BE2C (cell line): ENCODE measurements at regions not wholly inside any gene's neighbourhood (a gene's known extent, or its start where the extent isn't known, plus 50 kb on each side); places are given as distances from the start of the nearest gene placed in this dataset.

Experiments used
- DNase-seq: peaks from one replicate; pipeline ENCODE4 v3.0.0-alpha.2; 2020
- H3K27me3 ChIP-seq: fragments of 250-450 bp; sonication (Bioruptor Pico); 2 replicates; pipeline ENCODE4 v1.5.1; 2020; ENCODE audit warnings: mild to moderate bottlenecking
- H3K36me3 ChIP-seq: fragments of 250-450 bp; sonication (Bioruptor Pico); 2 replicates; pipeline ENCODE4 v1.5.1; 2020; ENCODE audit warnings: mild to moderate bottlenecking
- H3K4me1 ChIP-seq: fragments of 250-450 bp; sonication (Bioruptor Pico); 2 replicates; pipeline ENCODE4 v1.5.1; 2020
- H3K4me3 ChIP-seq: 2 replicates; pipeline ENCODE4 v1.5.1; 2011; ENCODE audit warnings: low read depth, low read length
- H3K9me3 ChIP-seq: fragments of 250-450 bp; sonication (Bioruptor Pico); 2 replicates; pipeline ENCODE4 v1.5.1; 2020
- TF ChIP-seq, protein P1 (sequence below): IDR thresholded peaks from 2 replicates; pipeline ENCODE4 v1.5.1; 2012; ENCODE audit warnings: mild to moderate bottlenecking, low read depth, low read length

DNA sequence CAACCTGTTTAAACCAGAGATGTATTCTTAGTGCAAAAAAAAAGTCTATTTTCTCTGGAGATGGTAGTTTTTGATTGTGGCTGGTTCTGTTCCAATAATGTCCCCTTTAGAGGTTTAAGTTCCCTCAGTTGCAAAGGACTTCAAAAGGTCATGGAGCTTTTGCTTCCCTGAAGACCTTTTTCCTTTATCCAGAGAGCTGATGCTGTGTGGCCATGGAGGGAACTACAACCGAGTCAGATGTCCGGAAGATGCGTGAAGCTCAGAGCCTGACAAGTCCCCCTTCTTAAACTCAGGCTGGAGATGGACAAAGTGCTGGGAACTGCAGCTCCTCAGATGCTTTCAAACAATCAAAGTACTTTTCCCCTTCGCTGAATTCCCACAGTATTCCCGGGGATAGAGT is 176.1 kb downstream of the TMEM18 start:
- Histone ChIP-seq H3K27me3 (no peaks in the 10 kb centered on the region), H3K4me1 (no peaks in the 10 kb centered on the region), H3K9me3 (no peaks in the 10 kb centered on the region), H3K36me3 (no peaks in the 10 kb centered on the region), H3K4me3 (no peak overlapping the region)
- TF ChIP-seq, protein P1, sequence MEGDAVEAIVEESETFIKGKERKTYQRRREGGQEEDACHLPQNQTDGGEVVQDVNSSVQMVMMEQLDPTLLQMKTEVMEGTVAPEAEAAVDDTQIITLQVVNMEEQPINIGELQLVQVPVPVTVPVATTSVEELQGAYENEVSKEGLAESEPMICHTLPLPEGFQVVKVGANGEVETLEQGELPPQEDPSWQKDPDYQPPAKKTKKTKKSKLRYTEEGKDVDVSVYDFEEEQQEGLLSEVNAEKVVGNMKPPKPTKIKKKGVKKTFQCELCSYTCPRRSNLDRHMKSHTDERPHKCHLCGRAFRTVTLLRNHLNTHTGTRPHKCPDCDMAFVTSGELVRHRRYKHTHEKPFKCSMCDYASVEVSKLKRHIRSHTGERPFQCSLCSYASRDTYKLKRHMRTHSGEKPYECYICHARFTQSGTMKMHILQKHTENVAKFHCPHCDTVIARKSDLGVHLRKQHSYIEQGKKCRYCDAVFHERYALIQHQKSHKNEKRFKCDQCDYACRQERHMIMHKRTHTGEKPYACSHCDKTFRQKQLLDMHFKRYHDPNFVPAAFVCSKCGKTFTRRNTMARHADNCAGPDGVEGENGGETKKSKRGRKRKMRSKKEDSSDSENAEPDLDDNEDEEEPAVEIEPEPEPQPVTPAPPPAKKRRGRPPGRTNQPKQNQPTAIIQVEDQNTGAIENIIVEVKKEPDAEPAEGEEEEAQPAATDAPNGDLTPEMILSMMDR, result peak; percentile 20; the same call in 1 of the 2 replicates
- no peak for DNase-seq

DNA sequence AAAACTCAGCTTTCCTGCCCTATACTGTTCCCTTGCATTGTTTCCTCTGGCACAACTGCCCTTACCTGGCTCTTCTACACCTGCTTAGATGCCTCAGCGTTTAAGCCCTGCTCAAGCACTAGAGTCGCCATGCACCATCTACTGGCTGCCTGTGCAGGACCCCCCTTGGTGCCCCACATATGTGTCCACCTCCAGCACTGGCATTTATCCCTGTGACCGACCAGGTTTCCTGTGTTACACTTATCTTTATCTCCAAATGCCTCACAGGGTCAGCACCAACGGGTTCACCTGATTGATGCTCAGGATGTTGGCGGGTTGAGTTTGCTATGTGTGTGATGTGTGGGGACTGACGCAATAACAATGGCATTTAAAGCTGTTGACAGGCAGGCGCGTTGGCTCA is 177.5 kb downstream of the TMEM18 start:
- no peaks in the 10 kb centered on the region for H3K27me3 ChIP-seq
- H3K4me1 ChIP-seq, result no peaks in the 10 kb centered on the region
- no peak for DNase-seq
- H3K4me3 ChIP-seq, result no peak overlapping the region
- TF ChIP-seq, protein P1, result no peak
- no peaks in the 10 kb centered on the region for H3K9me3 ChIP-seq
- no peaks in the 10 kb centered on the region for H3K36me3 ChIP-seq

DNA sequence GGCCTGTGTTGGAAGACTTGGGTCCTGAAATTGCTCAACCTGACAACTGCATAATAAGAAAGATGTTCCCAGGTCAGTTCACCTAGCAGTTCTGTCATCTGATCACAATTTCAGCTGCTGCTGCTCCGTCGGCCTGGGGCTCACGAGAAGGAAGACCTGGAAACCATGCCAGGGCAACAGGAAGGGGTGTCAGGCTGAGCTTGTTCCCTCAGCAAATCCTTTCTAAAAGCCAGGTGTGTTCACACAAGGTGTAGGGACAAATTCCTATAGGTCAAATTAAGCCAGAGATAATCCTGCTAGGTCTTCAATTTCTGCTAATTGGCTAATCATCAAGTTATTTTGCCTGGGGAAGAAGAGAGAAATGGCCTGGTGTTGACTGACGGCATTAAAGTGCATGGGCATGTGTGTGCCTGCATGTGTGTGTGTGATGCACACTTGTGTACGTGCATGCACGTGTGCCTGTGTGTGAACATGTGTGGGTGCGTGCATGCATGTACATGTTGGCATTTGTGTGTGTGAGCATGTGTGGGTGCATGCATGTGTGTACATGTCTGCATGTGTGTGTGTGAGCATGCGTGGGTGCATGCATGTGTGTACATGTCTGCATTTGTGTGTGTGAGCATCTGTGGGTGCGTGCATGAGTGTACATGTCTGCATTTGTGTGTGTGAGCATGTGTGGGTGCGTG is 178.6 kb downstream of the TMEM18 start:
- no peak for DNase-seq

DNA sequence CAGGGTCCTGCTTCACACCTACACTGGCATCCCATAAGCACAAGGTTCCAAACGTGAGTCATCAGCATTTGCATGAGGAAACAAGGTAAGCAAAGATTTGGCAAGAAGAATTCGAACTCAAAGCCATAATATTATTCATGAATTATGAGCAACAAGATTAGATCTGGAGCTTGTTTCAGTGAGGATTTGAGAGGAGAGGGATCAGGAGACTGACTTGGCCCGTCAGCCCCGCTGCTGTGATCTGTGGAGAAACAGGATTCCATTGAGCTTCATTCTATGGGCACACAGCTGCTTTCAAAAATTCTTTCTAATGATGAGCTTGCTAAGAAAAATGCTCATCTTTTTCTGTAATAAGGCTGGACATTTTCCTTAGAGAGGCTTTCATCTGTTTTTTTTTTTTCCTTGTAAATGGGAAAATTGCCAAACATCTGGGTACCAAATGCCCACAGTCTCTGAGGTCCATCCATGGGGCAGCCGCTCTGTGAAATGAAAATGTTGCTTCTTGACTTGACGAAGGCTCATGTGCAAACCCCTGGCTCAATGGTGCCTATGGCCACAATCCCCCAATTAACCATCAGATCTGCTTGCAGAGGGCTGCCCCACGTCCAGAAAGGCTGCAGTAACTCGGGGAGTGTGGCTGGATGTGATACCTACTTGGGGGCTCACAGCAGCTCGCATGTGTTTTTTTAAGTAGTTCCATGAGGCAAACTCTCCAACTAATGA is 179.3 kb downstream of the TMEM18 start:
- Histone ChIP-seq H3K9me3 (no peaks in the 10 kb centered on the region), H3K36me3 (no peaks in the 10 kb centered on the region), H3K4me1 (no peaks in the 10 kb centered on the region), H3K27me3 (no peaks in the 10 kb centered on the region), H3K4me3 (no peak overlapping the region)
- TF ChIP-seq, protein P1, result no peak
- no peak for DNase-seq

More for the DNA sequence above, 178.6 kb downstream of the TMEM18 start:
- no peak overlapping the region for H3K4me3 ChIP-seq
- TF ChIP-seq, protein P1, result no peak
- H3K4me1 ChIP-seq, result no peaks in the 10 kb centered on the region
- no peaks in the 10 kb centered on the region for H3K36me3 ChIP-seq
- no peaks in the 10 kb centered on the region for H3K9me3 ChIP-seq
- H3K27me3 ChIP-seq, result no peaks in the 10 kb centered on the region

DNA sequence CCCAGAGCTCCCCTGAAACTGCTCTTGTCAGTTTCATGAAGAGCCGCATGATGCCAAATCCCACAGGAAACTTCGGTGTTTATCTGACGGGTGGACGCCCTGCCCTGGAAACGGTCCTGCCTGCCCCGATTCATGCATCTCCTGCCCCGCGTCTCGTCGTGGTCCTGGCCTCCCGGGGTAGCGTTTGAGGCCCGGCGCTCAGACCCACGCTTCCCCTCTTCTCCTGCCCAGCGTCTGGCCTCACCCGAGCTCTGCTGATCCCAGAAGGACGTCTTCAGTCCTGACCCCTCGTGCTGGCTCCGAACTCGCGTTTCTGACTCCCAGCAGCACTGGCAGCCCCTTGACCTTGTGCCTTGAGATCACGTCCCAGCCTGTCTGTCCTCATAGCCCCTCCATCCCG is 180.5 kb downstream of the TMEM18 start:
- H3K9me3 ChIP-seq, result no peaks in the 10 kb centered on the region
- no peaks in the 10 kb centered on the region for H3K36me3 ChIP-seq
- no peaks in the 10 kb centered on the region for H3K27me3 ChIP-seq
- DNase-seq, result no peak
- no peaks in the 10 kb centered on the region for H3K4me1 ChIP-seq
- no peak overlapping the region for H3K4me3 ChIP-seq
- TF ChIP-seq, protein P1, result no peak

DNA sequence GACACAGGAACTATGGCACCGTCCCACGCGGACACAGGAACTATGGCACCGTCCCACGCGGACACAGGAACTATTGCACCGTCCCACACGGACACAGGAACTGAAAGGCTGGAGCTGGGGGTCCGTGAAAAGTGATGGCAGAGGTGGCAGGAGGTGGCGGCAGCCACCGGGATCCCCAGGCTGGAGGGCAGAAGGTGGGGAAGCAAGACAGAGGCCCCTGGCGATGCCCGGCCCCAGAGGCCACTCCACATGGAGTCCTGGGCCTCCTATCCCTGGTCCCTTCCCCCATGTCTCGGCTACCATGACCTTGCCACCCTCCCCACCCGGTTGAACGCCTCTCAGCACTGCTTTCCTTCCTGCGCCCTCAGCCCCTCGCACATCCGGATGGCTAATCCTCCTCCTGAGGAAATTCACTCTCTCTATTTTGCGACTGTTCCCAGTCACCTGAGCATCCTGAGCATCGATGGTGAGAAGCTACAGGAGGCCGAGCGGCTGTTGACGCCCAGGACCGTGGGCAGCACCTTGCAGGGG is 181.4 kb downstream of the TMEM18 start:
- TF ChIP-seq, protein P1, result no peak
- Histone ChIP-seq H3K27me3 (no peaks in the 10 kb centered on the region), H3K36me3 (no peaks in the 10 kb centered on the region), H3K9me3 (no peaks in the 10 kb centered on the region), H3K4me1 (no peaks in the 10 kb centered on the region), H3K4me3 (no peak overlapping the region)
- DNase-seq, result no peak
